Large intestine (tissue), 3 donors: ENCODE measurements at regions not wholly inside any gene's neighbourhood (a gene's known extent, or its start where the extent isn't known, plus 50 kb on each side); places are given as distances from the start of the nearest gene placed in this dataset.
A peak's percentile ranks its signal among the peaks of the same experiment; 100 is the strongest.

Experiments
- DNase-seq, 2 donors: peaks; one replicate each; pipeline versions ENCODE4 v3.0.0 to v3.0.0-alpha.2; 2013
- H3K27ac ChIP-seq: one replicate; pipeline ENCODE4 v1.5.1; 2013; ENCODE audit warnings: low read length
- H3K27me3 ChIP-seq: 2 replicates; pipeline ENCODE4 v1.6.1; 2013; ENCODE audit warnings: low read length; ENCODE audit not compliant: control insufficient read depth, insufficient read depth
- H3K36me3 ChIP-seq: 2 replicates; pipeline ENCODE4 v1.6.1; 2013; ENCODE audit warnings: low read length; ENCODE audit not compliant: control insufficient read depth, insufficient read depth
- H3K4me1 ChIP-seq: one replicate; pipeline ENCODE4 v1.6.1; 2013; ENCODE audit warnings: low read length; ENCODE audit not compliant: control insufficient read depth, insufficient read depth
- H3K4me3 ChIP-seq: one replicate; pipeline ENCODE4 v1.5.1; 2013; ENCODE audit warnings: low read length
- H3K9me3 ChIP-seq: one replicate; pipeline ENCODE4 v1.6.1; 2013; ENCODE audit warnings: mild to moderate bottlenecking, low read depth, low read length, moderate library complexity; ENCODE audit not compliant: control insufficient read depth
- WGBS: methylation state at CpG from one replicate; pipeline ENCODE4 v1.1.5; 2013; ENCODE audit warnings: low lambda C conversion rate; ENCODE audit not compliant: insufficient coverage; 5-methylcytosine and 5-hydroxymethylcytosine counted together

DNA sequence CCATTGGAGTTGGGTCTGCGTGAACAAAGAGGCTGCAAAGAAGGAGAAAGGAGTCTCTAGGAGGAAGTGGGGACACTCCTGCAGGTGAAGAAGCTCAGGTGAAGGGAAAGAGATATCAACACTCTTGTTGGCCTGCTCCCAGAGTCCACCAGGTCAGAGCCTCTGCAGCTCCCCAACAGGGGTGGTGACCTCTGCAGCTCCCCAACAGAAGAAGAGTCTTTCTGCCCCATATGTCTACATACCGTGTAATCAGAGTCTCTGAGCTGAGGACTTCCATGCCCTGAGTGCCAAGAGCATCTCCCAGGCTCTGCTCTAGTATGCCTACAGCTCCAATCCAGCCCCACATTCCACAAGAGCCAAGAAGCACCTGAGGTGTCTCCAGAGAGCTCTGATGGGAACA is 67.4 kb upstream of the TRPC7 start:
- H3K9me3 ChIP-seq, result no peaks in the 10 kb centered on the region
- H3K27ac ChIP-seq, result no peak overlapping the region
- no peaks in the 10 kb centered on the region for H3K36me3 ChIP-seq
- no peaks in the 10 kb centered on the region for H3K4me1 ChIP-seq
- WGBS, result no CpG with 5 or more reads among the region's 2 CpGs
- no peak overlapping the region for H3K4me3 ChIP-seq
- no peak for DNase-seq
- peaks cover 2% of the 10 kb centered on the region for H3K27me3 ChIP-seq

- Histone ChIP-seq H3K4me3 (no peak overlapping the region), H3K27me3 (peaks cover 6% of the 10 kb centered on the region), H3K27ac (no peak overlapping the region), H3K36me3 (no peaks in the 10 kb centered on the region), H3K4me1 (no peaks in the 10 kb centered on the region), H3K9me3 (no peaks in the 10 kb centered on the region)
- no peak for DNase-seq
These were observed 64.7 kb upstream of the TRPC7 start for GRCh38 chr5:136430081-136430480.

- no peak for DNase-seq
- no peak overlapping the region for H3K27ac ChIP-seq
- no peak overlapping the region for H3K4me3 ChIP-seq
- no CpG with 5 or more reads among the region's 2 CpGs for WGBS
- H3K4me1 ChIP-seq, result no peaks in the 10 kb centered on the region
- peaks cover 7% of the 10 kb centered on the region for H3K27me3 ChIP-seq
- H3K36me3 ChIP-seq, result no peaks in the 10 kb centered on the region
- H3K9me3 ChIP-seq, result no peaks in the 10 kb centered on the region
These were observed 62.1 kb upstream of the TRPC7 start for GRCh38 chr5:136427426-136427825.

DNA sequence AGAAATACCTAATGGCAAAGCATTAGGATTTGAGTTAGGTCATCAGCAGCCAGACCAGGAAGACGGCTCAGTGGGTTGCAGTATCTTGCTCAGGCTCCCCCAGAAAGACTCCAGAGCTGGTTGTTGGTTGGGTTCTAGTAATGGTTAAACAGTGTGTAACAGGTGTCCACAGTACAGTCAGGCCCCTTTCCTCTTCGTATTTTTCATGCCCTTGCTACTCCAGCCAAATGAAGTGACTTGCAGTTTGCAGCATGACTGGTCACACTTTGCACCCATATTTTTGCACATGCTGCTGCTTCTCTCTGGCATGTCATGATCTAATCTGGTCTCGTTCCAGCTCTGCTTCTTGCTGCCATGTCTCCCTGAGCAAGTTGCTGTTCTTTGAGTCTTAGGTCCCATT is 60.6 kb upstream of the TRPC7 start:
- Histone ChIP-seq H3K36me3 (no peaks in the 10 kb centered on the region), H3K9me3 (no peaks in the 10 kb centered on the region), H3K27me3 (peaks cover 5% of the 10 kb centered on the region), H3K4me3 (no peak overlapping the region), H3K27ac (no peak overlapping the region), H3K4me1 (no peaks in the 10 kb centered on the region)
- WGBS, result no CpG with 5 or more reads among the region's 3 CpGs
- DNase-seq, result no peak

GRCh38 chr5:136424835-136425584 is 59.7 kb upstream of the TRPC7 start:
- no peaks in the 10 kb centered on the region for H3K36me3 ChIP-seq
- no CpG with 5 or more reads among the region's 11 CpGs for WGBS
- no peaks in the 10 kb centered on the region for H3K4me1 ChIP-seq
- no peak overlapping the region for H3K27ac ChIP-seq
- H3K27me3 ChIP-seq, result peaks cover 5% of the 10 kb centered on the region
- DNase-seq, result peak; percentile 42 to 54
- no peak overlapping the region for H3K4me3 ChIP-seq
- H3K9me3 ChIP-seq, result no peaks in the 10 kb centered on the region

- WGBS, result no CpG with 5 or more reads among the region's 2 CpGs
These were observed 58.7 kb upstream of the TRPC7 start for GRCh38 chr5:136423944-136424606.

GRCh38 chr5:136420168-136420898 is 55.0 kb upstream of the TRPC7 start:
- no peaks in the 10 kb centered on the region for H3K4me1 ChIP-seq
- no peaks in the 10 kb centered on the region for H3K9me3 ChIP-seq
- no peaks in the 10 kb centered on the region for H3K36me3 ChIP-seq
- H3K27me3 ChIP-seq, result peaks cover 4% of the 10 kb centered on the region
- no peak for DNase-seq
- no peak overlapping the region for H3K27ac ChIP-seq
- no CpG with 5 or more reads among the region's 5 CpGs for WGBS
- H3K4me3 ChIP-seq, result no peak overlapping the region

More at GRCh38 chr5:136423944-136424606, 58.7 kb upstream of the TRPC7 start:
- Histone ChIP-seq H3K36me3 (no peaks in the 10 kb centered on the region), H3K27ac (no peak overlapping the region), H3K9me3 (no peaks in the 10 kb centered on the region), H3K27me3 (peaks cover 5% of the 10 kb centered on the region), H3K4me1 (no peaks in the 10 kb centered on the region), H3K4me3 (no peak overlapping the region)
- no peak for DNase-seq

- no peak for DNase-seq
- Histone ChIP-seq H3K4me1 (no peaks in the 10 kb centered on the region), H3K9me3 (no peaks in the 10 kb centered on the region), H3K27me3 (peaks cover 3% of the 10 kb centered on the region), H3K27ac (no peak overlapping the region), H3K4me3 (no peak overlapping the region), H3K36me3 (no peaks in the 10 kb centered on the region)
- 86% methylated on average over 1 of the region's 4 CpGs for WGBS
These were observed 53.0 kb upstream of the TRPC7 start for GRCh38 chr5:136418301-136418700.
